RPMI7951 (cell line): ENCODE measurements at regions not wholly inside any gene's neighbourhood (a gene's known extent, or its start where the extent isn't known, plus 50 kb on each side); places are given as distances from the start of the nearest gene placed in this dataset.
"Not testable (repeated sequence)": the region's sequence is repeated elsewhere in the genome, so short reads cannot be mapped to it uniquely, and the experiment has no call there.

Experiments used
- DNase-seq: peaks from one replicate; pipeline ENCODE4 v3.0.0-alpha.2; 2012; ENCODE audit warnings: low read depth

DNA sequence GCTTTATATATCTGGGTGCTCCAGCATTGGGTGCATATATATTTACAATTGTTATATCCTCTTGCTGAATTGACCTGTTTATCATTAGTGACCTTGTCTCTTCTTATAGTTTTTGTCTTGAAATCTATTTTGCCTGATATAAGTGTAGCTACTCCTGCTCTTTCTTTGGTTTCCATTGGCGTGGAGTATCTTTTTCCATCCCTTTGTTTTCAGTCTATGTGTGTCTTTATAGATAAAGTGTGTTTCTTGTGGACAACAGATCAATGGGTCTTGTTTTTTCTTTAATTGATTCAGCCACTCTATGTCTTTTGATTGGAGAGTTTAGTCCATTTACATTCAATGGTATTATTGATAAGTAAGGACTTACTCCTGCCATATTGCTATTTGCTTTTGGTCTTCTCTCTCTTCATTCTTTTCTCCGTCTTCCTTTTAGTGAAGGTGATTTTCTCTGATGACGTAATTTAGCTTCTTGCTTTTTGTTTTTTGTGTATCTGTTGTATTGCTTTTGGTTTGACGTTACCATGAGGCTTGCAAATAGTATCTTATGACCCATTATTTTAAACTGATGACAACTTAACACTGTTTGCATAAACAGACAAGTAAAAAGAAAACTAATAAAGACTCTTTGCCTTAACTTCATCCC is 347.6 kb downstream of the TMEM121 start:
- no peak for DNase-seq

DNA sequence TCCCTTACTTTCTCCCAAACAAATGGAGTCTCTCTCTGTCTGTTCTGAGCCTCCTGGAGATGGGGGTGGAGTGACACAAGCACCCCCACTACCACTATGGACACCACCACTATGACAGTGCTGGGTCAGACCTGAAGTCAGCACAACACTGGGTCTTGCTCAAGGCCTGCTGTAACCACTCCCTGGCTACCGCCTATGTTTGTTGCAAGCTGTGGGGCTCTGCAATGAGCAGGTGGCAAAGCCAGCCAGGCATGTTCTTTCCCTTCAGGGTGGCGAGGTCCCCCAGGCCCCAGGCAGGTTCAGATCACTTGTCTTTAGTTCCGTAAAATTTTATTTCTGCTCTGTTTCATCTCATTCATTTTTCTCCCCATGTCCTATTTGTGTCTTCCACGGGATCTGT is 349.8 kb downstream of the TMEM121 start:
- no peak for DNase-seq

DNA sequence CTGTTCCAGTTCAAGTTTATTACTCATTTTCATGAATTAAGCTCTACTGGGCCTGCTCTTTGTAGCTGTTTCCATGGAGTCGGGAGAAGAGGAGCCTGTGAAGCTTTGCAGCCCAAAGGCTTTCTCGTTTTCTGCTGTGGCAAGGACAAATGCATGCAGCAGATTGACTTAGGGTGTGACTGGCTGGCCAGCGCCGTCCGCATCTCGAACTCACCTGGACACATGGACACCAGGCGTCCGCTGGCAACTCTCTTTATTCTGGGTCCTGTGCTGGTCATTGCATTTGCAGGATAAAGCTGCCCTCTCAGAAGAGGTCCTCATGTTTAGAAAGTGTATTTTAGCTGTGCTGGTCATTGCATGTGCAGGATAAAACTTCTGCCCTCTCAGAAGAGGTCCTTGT is 350.4 kb downstream of the TMEM121 start:
- no peak for DNase-seq

DNA sequence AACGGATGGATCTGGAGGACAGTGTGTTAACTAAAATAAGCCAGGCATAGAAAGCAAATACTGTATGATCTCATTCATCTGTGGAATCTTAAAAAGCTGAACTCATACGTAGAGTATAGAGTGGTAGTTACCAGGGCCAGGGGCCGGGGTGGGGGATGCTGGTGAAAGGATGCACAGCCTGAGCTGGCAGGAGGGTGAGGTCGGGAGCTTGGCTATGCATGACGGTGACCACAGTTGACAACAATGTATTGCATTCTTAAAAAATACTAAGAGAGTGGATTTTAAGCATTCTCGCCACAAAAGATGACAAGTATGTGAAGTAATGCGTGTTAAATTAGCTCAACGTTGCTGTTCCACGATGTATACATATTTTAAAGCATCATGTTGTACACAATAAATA is 351.3 kb downstream of the TMEM121 start:
- DNase-seq, result no peak

DNA sequence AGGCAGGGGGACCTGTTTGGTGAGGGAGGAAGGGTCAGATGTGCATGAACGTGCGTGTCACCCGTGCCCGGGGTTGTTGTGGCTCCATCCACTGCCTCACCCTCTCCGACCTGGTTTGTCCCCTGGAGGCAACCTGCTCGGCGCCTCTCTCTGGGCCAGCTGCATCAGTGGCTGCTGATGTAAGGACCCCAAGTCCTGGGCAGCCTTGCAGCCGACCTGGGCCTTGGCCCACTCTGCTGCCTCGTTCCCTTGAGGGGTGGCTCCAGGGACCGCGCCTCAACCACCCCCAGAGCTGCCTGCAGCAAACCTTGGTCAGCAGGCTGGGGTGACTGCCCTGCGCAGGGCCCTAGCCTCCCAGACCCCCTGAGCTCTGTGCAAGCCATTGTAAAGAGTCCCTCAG is 351.7 kb downstream of the TMEM121 start:
- no peak for DNase-seq

DNA sequence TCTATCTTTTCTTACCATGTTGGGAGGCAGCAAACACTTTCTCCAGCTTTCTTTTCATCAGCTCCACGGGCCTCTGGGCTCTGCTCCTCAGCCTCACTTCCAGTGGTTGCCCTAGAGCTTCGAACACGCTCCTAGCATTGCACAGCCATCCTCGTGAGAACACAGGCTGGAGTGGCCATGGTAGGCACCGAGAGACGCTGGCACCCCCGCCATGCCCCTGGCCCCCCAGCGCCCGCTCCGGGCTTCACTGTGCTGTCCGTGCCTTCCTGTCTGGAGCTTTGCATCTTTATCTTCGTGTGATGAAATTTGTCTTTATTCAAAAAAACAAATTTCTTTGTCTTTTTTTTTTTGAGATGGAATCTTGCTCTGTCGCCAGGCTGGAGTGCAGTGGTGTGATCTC is 352.2 kb downstream of the TMEM121 start:
- no peak for DNase-seq

DNA sequence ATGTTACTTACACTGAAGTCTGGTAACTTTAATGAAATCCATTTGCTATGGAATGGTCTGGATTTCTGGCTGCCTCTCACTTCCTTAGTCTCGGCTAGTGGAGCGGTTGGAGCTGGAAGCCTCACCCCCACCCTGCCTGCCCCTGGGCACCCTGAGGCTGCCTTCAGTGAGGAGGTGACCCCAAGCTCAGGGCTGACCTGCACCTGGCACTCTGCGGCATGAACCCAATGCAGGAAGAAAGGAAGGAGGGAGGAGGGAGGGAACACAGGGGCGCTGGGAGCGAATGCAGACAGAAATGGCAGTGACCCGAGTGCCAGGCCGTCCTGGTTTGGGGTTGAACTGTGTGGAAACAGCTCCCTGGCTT is 353.1 kb downstream of the TMEM121 start:
- no peak for DNase-seq

DNA sequence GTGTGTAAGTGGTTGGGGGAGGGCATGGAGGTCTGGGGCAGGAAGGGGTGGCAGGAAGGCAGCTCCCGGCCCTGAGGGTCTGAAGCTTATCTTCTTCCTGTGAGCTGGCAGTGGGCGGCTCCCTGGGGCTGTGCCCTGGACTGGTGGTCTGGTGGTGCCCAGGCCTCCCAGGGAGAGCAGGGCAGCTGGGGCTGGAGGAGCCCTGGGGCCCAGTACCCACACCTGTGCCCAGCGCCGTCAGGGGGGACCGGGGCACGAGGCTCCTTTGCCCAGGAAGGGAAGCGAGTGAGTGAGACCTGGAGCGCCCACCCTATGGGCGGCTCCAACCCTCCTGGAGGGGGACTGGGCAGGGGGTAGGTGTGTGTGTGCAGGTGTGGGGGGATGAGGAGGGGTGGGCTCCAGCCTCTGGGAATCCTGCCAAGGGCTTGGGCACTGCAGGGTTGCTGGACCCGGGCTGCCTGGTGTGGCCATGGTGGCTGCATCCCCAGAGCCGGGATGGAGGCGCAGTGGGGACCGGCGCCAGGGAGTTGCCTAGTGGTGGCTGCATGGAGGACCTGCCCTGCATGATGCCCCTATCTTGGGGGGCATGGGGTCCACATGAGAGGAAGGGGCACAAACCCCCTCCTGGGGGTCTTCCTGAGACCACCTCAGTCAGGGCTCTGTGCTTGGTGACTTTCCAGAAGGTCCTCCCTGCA is 353.6 kb downstream of the TMEM121 start:
- no peak for DNase-seq

DNA sequence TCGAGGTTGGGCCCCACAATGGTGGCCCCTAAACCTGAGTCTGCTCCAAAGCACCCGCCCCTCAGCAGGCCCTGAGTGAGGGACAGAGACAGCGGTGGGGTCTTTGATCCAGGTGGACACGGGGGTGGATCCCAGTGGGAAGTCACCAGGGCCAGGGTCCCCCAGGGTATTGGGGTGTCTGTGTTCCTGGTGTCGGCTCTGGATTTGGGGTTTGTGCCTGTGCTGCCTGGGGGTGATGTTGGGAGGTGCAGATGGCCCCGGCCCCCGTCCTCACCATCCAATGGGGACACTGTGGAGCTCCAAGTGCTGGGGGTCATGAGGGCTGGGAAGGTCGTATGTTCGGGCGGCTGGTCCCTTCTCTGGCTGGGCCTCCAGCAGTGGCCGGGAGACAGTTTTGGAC is 354.2 kb downstream of the TMEM121 start:
- no peak for DNase-seq

DNA sequence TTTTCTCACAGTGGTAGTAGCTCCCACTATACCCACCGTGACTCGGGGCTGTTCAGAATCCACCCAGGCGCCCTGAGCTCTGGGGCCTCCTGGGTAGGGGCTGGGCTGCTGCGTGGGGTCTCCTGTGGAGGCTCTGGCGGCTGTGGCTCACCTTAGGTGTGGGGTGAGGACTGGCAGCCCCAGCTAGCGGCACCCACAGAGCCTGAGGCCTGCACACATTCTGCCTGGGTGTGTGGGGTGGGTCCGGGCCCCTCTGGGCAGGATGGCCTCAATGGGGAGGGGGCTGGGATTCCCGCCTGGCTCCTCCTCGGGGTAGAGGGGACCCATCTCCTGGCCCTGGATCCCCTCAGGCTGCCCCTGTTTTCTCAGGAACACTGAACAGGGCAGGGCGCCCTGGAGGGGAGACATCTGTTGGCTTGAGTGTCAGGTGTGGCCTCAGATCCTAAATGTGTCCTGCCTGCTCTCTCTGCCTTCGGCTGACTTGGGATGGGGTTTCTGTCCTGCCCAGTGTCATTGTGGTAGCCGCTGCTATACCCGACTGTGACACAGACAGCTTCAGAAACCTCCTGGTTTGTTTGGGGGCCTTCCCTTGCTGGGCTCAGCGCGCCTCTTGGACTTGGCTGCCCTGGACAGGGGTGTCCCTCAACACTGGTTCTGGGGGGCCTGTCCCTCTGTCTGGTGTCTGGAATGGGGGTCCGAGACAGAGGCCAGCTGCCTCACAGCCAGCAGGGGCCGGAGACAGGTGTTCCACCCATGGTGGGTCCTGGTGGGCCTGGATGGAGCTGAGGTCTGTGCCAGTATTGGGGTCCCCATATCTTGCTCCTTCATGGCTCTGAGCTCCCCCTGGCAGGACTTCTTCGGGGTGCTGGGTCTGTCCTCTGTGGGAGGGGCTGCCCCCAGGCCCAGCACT is 354.9 kb downstream of the TMEM121 start:
- no peak for DNase-seq

DNA sequence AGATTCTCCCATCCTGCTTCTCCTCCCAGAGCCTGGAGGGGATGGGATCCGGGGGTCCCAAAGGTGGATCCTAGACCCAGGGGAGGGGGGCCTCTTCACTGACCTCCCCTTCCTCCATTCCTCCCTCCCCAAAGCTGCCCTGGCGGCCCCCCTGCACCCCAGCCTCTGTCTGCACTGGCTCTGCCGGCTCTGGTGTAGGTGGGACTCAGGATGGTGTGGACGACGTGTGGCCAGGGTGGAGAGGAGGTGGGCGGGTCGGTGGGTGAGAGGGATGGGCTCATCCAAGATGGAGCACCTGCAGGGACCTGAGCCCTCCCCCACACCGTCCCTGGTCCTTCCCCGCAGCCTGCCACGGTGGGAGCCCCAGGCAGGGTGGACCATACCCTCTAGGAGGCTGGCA is 355.6 kb downstream of the TMEM121 start:
- DNase-seq, result not testable (repeated sequence)

DNA sequence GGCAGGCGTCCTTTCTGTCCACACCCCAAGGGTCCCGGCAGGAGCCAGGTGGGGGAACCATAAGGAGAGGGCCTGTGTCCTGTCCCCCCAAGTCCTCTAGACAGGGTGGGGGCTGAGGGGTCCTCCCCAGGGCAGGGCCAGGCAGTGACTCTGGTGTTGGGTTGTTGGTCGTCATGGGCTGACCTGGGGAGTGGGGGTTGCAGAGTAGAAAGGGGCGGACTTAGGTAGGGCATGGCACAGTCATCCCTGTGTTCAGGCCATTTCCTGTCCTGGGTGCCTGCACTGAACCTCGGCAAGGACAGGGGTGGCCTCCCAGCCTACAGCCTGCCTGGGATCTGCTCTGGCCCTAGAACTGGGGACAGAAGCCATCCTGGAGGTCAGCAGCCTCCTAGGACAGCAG is 356.2 kb downstream of the TMEM121 start:
- DNase-seq, result no peak

DNA sequence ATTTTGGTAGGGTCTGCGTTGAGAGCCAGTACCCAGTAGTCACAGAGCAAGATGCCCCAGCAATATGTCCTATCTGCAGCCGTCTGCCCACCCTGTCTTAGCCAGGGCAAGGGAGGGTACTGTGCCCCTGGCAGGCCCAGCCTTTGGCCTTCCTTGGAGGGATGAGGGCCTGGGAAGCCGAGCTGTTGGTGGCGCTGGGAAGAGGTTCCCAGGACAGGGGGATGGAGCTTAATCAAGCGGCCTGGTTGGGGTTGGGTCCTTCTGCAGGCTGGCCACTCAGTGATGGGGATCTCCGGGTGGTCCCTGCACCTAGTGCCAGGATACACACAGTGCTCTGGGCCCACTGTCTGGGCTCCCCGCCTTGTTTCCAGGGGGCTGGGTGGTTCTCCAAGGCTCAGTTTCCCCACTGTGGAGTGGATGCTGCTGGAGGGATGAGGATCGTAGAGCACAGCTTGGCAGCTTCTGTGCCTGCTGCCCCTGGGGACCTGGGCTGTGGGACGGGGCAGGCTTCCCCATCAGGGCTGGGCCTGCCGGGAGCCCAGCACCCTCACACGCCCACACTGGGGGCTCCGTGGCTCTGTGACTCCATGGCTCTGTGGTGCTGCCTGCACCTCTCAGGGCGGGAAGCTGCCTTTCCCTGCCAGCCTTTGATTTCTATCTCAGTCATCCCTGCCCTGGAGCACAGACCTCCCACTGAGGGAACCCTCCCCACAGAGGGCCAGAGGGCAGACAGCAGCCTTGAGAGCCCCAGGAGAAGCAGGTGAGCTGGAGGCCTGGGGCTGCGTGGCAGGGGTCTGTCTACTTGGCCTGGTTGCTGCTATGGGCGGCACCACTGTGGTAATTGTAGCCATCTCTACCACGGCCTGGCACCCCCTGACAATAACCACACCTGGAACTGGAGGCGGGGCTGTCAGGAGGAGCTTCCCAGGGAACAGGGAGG is 357.0 kb downstream of the TMEM121 start:
- no peak for DNase-seq

DNA sequence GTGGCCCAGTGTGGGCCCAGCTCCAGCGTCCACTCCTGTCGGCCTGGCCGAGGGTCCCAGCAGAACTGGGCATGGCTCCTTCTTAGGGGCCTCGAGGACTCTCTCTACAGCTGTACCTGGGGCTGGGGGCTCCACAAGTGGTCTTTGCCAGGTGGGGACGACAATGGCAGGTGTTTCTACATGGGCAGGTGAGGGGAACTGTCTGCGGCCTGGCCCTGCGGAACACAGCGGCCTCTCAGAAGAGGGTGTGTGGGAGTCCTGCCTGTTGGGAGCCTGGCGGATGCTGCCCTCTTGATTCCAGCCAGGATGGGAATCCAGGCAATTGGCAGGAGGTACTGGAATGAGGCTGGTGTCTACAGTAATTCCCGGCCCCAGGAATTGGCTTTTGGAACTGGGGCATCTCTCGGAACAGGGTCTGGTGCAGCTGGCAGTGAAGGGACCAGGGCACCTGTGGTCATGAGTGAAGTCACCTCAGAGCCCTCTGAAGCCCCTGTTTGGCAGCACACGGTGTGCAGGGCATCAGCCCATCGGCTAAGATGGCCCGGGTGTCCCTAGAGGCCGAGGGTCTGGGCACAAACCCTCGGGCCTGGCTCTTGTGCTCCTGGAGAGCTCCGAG is 357.9 kb downstream of the TMEM121 start:
- not testable (repeated sequence) for DNase-seq

DNA sequence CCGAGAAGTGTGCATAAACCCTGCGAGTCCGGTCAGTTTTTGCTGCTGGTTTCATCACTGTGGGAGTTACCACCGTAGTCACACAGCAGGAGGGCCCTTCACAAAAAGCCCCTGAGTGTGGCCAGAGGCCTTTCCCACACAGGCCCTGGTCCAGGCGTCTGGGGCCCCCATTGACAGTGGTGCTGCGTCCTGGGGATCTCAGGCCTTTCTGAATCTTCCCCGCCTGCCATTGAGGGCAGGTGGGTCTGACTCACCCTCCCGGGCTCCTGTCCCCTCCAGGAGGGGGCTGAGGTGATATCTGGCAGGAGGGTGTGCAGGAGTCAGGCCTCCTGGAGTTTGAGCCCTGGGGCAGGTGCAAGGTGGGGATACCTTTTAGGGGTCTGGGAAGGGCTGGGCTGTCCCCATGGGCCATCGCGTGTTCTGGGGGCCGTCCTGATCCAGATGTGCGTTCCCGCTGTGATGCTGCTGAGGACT is 358.5 kb downstream of the TMEM121 start:
- DNase-seq, result no peak

DNA sequence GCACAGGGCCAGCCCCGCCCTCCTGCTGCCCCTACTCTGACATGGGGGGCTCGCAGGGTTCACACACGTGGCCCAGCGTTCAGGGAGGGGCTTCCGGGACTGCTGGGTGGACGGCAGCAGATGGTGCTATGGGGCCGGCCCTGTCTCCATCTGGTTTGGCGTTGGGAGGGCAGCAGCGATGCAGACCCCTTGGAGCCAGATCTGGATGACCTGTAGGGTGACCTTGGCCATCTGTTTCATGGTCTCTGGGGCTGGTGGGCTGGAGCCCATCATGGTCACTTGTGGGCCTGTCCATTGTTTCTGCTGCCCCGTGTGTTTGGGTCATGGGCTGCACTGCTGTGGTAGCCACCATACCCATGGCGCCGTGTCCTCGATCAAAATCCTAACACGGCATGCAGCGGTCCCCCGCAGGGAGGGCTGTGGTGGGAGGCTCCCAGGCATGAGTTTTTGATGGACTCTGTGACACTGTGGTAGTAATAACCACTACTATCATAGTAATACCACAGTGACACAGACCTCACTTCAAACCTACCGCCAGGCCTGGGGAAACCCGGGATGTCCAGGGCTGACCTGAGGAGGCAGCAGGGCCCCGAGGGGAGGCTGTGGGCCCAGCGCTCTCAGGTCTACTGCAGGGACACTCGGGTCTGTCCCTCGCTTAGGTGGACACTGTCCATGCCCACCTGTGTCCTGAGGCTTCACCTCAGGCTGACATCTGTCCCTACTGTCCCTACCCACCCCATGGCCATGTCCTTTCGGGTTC is 359.4 kb downstream of the TMEM121 start:
- DNase-seq, result no peak

DNA sequence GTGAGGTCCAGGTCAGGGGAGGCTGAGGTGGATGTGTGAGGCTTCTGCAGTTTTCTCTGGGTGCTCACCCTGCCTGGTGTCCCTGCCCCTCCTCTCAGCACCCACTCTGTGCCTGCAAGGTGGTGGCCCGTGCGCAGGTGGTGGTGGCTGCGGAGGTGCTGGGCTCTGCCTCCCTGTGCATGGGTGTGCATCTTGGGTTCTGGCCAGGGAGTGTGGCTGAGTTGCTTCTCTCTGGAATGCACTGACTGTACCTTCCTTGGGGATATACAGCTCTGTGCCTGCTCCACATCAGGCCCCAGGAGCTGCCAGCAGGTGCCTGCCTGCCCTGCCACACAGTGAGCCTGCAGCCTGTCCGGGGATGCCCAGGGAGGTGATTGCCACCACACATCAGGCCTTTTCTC is 360.4 kb downstream of the TMEM121 start:
- not testable (repeated sequence) for DNase-seq

DNA sequence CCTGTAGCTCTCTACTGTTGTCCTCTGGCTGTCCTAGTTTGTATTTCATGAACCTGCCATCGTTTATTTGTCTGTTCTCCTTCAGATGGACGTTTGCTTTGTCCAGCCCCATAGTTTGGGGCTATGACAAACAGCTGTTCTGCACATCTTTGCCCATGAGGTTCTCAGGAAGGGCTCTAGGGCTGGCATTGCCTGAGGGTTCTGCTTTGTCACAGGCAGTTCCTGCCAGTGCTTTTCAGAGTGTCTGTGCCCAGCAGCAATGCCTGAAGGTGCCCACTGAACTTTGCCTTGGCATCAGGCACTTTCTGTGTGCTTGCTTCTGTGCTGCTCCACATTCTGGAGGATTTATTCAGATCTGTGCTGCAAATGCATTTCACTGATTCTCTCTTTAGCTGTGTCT is 361.3 kb downstream of the TMEM121 start:
- DNase-seq, result no peak

DNA sequence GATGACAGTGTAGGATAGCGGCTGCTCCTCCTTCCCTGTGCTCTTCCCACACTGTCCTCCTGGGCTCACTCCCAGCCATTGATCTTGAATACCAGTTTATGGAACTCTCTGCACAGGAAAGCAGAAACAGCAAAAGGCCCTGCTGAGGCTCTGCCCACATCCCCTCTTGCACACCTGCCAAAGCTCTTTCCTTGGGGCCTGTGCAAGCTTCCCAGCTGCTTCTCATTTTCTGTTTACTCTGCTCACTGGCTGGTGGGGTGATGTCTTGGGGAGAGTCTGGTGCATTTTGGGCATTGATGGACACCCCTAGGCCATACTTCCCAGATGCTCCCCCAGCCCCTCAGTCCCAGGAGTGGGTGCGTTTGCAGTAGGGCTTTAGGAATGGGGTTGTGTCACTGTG is 361.8 kb downstream of the TMEM121 start:
- DNase-seq, result no peak
